HG03196 (cell line): ENCODE measurements at regions not wholly inside any gene's neighbourhood (a gene's known extent, or its start where the extent isn't known, plus 50 kb on each side); places are given as distances from the start of the nearest gene placed in this dataset.
"Not testable (repeated sequence)": the region's sequence is repeated elsewhere in the genome, so short reads cannot be mapped to it uniquely, and the experiment has no call there.

Source experiments
- ATAC-seq: cut with Tn5 transposase; IDR thresholded peaks from one replicate; pipeline ENCODE4 v1.9.1; 2021; ENCODE audit not compliant: unreplicated experiment

DNA sequence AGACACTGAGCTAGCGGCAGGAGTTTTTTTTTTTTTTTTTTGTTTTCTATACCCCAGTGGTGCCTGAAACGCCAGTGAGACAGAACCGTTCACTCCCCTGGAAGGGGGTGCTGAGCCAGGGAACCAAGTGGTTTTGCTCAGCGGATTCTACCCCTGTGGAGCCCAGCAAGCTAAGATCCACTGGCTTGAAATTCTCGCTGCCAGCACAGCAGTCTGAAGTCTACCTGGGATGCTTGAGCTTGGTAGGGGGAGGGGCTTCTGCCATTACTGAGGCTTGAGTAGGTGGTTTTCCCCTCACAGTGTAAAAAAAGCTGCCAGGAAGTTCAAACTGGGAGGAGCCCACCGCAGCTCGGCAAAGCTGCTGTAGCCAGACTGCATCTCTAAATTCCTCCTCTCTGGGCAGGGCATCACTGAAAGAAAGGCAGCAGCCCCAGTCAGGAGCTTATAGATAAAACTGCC lies 173.0 kb downstream of the DMAC1 start:
- not testable (repeated sequence) for ATAC-seq

DNA sequence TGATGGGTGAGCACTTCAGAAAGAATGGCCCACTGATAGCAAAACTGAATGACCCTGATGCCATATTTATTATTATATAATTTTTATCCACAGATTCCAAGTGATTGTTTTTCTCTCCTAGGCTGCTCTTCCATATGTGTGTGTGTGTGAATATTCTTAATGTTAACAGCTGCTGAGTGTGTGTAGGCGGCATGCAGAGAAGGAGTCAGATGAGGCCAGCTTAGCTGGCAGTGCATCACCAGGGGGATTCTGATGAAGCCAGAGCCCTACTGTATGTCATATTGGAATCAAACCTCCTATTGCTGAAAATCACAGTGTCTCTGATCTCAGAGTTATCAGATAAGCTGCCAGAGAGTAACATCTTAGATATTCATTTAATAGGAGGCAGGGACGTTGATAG lies 177.1 kb downstream of the DMAC1 start:
- ATAC-seq: no peak

DNA sequence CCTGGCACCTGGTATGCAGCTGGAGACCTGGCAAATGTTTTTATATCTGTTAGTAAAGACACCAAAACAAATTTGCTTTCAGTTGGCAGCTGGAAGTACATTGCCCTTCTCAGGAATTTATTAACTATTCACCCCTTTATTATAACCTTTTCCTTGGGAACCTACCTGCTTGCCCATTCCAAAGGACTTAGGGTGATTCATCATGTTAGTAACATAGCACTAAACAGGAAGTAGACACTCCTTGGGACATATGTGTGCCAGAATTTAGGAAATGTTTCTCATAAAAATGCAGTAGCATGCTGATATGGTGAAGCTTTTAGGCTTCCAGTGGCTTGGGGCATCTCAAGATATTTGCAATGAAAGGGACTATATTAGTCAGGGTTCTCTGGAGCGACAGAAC lies 184.2 kb downstream of the DMAC1 start:
- no peak for ATAC-seq

DNA sequence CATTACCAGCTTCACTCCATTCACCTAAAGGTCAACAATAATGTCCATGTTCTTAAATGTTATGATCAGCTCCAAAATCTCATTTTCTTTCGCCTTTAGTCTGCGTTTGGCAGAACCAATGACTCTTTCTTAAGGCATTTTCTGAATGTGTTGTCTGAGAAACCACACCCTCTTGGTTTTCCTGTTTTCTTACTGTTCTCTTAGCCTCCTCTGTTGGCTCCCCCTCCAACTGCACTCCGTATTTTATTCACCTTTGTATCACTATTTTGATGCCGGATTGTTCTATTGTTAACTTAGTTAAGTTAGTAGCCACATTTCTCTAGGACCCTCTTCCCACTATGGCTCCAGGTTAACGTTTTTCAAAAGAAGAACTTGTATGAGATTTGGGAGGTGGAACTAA lies 185.6 kb downstream of the DMAC1 start:
- no peak for ATAC-seq

DNA sequence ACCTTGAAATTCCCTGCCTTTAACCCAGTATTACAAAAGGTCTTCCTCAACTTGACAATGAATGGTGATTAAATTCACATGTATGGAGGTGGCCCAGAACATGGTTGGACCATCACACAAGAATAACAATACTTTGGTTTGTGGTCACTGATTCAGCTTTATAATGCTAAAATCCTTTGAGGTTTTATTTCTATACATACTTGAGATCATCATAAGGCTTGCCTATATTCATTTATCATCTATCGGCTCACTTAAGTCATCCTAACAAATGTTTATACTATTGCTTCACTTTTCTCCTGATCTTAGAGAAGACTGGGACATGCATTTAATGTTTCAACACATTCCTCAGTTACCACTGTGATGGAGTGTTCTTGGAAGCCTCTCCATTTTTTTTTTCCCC lies 191.3 kb downstream of the DMAC1 start:
- ATAC-seq: no peak

DNA sequence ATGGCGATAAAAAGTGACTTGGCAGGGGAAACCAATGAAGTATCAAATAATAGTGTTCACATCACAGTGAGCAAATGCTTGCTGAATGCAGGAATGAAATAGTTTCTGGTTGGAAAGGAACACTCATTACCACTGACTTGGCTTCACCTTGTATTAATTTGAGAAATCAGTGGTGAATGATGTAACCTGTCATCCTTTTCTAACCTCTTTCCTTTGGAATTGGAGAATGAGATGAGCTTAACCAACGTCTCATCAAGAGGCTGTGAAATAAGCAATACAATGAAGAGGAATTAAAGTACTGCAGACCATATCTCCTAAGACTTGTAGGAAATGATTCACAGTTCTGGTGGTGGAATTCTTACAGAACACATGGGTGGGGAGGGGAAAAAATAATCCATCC lies 192.2 kb downstream of the DMAC1 start:
- no peak for ATAC-seq

DNA sequence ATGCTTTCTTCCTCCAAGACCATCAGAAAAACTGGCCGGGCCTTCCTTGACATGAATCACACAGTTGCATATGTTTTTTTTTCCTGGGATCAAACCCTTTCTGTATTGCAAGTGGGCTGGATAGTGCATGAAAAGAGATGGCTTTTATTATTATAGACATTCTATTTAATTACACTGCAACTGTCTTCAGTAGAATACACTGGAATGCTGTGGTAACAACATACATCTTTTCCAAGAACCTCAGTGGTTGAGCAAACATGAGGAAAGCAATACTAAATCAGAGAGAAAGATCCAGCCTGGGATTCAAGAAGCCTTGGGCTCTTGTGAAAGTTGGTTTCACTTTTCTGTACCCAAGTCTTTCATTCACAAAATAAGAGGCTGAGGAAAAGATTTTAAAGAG lies 193.0 kb downstream of the DMAC1 start:
- ATAC-seq: no peak

DNA sequence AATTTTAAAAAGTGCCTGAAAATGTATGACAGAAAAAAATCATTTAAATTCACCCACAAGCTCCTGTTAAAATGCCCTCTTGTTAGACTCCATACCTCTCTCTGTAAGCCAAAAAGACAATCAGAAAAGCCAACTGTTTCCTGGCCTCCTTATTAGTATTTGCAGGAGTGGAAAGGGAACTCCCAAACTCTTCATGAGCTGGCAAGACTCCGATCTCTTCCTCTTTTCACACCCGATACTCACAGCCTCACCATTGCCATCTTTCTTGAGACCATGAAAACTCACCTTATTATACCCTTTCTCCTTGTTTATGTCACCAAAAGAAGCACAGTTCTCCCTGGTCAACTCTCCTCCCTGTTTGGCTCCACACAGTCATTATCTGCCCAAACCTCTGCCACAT lies 197.8 kb downstream of the DMAC1 start:
- ATAC-seq: no peak

DNA sequence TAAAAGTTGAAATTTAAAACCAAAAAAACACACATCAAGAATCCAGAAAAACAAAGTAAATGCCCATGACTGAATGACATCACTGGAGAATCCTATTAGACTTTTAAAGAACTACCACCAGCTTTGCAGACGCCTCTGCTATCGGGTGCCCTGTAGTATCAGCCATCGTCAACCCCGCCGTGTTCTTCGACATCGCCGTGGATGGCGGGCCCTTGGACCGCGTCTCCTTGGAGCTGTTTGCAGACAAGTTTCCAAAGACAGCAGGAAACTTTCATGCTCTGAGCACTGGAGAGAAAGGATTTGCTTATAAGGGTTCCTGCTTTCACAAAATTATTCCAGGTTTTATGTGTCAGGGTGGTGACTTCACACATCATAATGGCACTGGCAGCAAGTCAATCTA lies 201.9 kb downstream of the DMAC1 start:
- ATAC-seq: no peak

DNA sequence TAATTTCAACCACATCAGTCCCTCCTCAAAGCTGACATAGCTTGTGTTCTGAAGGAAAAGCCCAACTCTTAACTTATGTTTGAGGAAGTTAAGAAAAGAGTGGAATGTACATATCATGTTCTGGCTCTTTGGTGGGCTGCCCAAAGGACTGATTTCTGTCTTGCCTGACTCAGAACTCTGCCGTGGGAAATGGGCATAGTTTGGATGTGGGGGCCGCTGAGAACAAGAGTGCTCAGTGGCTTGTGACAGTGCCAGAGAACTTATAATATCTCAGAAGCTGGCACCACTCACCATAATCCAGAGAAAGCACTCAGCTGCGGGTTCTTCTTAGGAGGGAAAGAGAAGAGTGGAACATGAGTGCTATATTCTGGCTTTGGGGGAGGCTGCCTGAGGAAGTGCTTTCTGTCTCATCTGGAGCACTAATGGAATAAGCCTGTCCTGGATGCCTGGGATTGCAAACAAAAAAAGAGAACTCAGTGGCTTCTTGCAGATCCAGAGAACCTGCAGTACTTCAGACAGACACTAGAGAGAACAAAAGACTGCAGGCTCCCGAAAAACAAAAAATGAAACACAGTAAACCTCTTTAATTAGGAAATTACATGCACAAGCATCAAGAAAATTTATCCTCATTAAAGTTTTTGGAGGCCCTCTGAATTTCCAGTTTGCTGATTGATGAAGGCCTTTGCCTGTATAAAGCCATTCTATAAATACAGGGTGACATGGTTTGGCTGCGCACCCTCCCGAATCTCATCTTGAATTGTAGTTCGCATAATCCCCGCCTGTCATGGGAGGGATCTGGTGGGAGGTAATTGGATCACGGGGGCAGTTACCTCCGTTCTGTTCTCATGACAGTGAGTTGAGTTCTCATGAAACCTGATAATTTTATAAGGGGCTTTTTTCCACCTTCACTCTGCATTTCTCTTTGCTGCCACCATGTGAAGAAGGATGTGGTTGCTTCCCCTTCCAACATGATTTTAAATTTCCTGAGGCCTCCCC lies 207.0 kb downstream of the DMAC1 start:
- ATAC-seq: no peak

DNA sequence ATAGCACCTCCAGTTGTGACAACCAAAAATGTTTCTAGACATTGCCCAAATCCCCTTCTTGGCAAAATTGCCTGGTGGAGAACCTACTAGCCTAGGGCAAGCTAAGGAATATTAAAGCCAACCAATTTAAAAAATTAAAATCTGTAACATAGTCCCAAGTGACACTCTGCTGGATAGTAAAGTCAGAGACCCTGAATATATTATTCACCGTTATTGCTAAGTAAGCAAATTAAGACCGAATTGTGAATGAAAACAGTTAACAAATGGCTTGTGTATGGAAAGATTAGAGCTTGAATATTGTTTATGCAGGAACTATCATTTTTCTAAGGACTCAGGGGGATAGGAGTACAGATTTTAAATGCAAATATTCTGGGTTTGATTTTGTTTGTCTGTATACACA lies 208.1 kb downstream of the DMAC1 start:
- no peak for ATAC-seq

DNA sequence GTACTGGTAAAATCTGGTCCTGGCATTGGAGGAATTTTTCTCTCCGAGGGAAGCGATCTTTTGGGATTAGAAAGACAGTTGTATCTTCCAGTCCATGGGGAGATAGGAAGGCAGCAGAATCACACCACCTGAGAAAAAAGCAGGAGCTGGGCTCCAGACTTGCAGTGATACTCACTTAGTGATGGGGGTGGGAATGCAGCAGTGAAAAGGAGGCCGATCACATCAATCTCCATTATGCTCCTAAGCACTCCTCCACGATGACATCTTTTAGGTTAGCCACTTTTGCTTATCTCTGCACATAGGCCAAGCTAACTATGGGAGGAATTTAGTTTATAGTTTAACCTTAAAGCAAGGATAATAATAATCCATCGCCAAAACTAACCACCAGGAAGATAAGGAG lies 219.0 kb downstream of the DMAC1 start:
- no peak for ATAC-seq

DNA sequence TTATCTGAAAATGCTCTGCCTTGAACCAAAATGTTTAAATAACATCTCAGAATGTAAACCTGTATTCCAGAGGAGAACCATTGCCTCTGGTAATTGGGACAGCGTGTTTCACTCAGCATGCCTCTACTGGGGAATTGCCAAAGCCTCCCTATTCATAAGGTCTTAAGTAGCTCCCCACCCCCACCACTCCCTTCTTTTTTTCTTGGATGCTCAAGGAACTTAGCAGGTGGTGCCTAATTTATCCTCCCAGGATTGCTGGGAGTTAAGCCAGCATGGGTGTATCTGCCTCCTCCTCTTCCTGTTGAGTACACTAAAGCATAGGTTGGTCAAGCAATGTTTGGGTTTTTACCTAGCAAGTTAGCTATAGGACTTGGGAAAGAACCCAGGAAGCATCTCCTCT lies 220.2 kb downstream of the DMAC1 start:
- no peak for ATAC-seq

DNA sequence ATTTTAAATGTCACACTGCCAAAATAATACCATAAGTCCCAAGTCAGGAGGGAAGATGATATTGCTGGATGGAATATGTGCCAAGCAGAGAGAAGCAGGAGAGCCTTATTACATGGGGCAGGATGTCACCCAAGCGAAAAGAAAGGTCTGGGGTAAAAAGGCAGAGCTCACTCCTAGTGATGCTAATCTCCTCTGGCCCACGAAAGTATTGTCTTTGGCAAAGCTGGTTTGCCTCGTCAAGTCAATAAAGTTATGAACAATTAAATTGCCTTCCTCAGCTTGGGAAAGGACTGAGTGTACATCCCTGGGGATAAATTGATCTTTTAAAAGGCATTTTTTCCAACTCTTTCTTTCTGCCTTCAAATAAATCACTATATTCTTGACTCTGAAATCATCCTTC lies 220.6 kb downstream of the DMAC1 start:
- no peak for ATAC-seq

DNA sequence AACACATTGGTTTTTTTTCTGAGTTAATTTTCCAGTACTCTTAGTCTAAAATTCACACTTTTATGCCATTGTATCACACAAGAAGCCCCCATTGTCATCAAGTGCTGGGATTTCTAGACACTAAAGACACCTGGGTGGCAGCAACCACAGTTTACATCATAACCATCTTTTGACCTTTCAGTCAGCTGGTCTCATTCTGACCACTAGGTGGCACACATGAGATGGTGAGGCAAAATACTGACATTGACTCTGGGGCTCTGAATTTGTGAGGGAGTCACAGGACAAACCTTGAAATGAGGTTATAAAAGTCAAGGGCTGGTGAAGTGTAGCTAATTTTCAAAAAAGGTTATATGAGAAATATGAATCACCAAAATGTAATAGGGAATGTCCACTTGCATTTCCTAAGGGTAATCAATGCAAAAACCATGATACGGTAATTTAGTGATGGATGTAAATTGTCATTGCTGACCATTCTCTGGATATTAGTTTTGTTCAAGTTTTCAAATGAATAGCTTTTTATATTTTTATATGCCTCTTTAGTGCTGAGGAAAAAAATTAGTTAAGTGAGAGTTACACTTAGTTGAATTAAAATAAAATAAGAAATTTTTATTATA lies 229.4 kb downstream of the DMAC1 start:
- peak; percentile 76 for ATAC-seq

DNA sequence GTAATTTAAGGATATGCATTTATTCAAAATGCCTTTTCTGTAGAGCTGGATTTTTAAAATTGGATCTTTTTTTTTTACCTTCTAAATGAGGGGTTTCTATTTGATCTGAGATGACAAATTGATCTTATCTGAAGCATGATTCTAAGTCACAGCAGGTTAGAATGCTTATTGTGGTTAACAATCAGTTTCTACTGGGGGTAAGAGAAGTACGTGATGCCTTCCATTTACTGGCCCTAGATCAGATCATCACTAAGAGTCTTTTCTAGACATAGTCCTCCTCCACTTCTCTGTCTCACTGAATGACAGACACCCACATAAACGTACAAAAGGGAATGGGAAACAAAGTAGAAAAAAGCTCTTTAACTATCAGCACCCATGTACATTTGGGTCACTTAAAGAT lies 231.9 kb downstream of the DMAC1 start:
- no peak for ATAC-seq

DNA sequence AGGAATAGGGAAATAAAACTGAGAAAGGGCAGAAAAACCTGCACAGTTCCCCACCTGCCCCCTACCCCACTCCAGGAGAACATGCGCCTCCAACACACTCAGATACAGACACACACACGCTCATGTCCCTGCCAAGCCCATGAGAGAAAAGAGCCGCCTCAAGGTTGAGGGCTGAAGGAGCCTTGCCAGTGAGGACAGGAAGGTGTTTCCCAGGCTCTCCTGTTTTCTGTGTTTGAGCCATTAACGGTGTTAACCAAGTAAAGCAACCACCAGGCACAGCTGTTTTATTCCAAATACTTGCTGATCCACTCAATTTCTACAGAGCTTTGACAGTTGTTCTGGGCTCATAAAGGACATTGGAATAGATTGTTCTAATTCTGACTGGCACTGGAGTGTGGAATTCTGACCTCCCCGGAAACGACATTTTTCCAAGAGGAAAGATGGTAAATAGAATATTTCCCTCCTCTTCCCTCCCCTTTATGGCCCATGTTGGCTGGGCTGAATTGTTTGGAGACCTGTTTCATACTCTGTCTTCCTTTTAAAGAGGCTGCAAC lies 238.0 kb downstream of the DMAC1 start:
- ATAC-seq: no peak

DNA sequence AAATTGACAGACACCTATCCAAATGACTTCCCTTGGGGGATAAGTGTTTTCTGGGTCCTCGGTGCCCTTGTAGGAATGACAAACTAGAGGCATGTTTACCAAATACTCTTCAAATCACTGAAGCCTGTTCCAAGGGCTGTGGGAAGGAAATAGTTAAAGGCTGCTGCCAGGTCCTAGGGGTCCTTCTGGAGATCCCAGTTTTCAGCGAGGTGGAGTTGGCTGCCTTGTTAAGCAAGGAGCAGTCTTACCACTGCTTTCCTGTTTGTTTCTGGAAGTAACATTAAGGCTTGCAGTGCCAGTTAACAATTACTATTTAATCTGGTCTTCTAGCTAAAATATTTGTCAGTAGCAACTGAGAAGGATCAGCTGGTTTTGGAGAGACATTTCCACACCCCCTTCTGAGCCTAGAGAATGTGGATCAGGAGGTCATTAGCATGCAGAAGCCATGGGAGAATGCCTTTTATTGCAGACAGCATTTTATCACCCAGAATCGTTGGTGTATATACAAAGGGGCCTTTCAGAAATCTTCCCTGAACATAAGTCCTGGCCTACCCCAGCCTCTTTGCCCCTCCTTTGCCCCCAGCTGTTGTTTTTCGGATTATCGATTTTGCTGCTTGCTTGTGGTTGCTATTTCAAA lies 238.8 kb downstream of the DMAC1 start:
- no peak for ATAC-seq

DNA sequence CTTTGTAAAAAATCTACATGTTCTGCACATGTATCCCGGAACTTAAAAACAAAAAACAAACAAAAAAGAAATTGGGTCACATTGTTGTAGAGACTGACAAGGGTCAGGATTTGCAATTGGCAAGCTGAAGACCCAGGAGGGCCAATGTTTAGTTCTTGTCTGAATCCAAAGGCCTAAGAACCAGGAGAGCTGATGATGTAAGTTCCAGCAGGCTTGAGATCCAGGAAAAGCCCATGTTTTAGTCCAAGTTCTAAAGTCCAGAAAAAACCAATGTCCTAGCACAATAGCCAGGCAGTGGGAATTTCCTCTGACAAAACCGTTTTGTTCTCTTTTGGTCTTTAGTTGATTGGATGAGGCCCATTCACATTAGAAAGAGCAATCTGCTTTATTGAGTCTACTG lies 244.9 kb downstream of the DMAC1 start:
- no peak for ATAC-seq

DNA sequence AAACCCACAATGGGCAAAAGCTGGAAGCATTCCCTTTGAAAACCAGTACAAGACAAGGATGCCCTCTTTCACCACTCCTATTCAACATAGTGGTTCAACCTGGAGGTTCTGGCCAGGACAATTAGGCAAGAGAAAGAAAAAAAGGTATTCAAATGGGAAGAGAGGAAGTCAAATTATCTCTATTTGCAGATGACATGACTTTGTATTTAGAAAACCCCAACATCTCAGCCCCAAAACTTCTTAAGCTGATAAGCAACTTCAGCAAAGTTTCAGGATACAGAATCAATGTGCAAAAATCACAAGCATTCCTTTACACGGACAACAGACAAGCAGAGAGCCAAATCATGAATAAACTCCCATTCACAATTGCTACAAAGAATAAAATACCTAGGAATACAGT lies 246.9 kb downstream of the DMAC1 start:
- ATAC-seq: not testable (repeated sequence)

DNA sequence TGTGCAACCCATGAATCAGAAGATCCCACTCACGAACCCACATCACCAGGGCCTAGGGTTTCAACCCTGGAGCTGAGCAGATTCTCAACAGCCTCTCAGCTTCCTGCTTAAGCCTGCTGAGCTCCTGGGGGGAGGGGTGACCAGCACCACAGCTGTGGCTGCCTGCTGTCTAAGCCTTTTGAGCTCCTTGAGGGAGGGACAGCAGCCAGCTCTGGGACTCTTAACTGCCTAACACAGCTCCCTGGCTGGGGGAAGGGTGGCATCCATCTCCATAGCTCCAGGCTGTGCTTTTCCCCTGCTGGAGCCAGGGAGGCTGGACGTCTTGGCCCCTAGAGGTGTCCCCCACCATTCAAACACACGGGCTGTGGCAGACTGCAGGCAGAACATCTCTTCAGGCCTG lies 250.3 kb downstream of the DMAC1 start:
- ATAC-seq: no peak

DNA sequence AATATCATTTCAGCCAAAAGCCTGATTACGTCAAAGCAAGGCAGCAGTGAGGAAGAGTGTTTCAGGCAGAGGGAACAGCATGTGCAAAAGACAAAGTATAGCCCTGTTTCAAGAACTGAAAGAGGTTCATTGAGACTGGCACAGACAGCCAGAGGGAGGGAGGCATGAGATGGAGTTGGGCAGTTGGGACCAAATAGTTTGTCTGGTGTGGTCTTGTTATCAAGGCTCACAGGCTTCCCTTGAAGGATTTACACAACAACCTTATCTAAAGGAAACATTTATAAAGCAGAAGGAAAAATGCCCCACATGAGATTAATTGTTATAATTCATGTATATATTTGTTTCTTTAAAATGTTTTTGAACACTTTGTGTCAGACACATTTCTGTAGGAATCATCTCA lies 253.3 kb downstream of the DMAC1 start:
- ATAC-seq: no peak
